Effector memory CD8-positive, alpha-beta T cell (primary cell): ENCODE measurements at regions not wholly inside any gene's neighbourhood (a gene's known extent, or its start where the extent isn't known, plus 50 kb on each side); places are given as distances from the start of the nearest gene placed in this dataset.
"Not testable (repeated sequence)": the region's sequence is repeated elsewhere in the genome, so short reads cannot be mapped to it uniquely, and the experiment has no call there.

Experiments used
- ATAC-seq: fragments of 150-1000 bp; cut with Tn5 transposase; replicated peaks from 2 replicates; pipeline ENCODE4 v1.10.0; 2021; ENCODE audit warnings: mild to moderate bottlenecking, moderate library complexity
- DNase-seq, 3 experiments: peaks; one replicate each; pipeline ENCODE4 v3.0.0; 2021
- H3K27ac Mint-ChIP-seq, 2 donors: one replicate each; pipeline ENCODE4 v1.8.0; 2022; ENCODE audit warnings: mild to moderate bottlenecking in 2 of 2, mixed read lengths in 2 of 2, moderate library complexity in 2 of 2
- H3K27me3 Mint-ChIP-seq, 2 donors: one replicate each; pipeline ENCODE4 v1.8.0; 2022; ENCODE audit warnings: mixed read lengths in 2 of 2
- H3K36me3 Mint-ChIP-seq: one replicate; pipeline ENCODE4 v1.8.0; 2022; ENCODE audit warnings: mild to moderate bottlenecking, moderate library complexity, mixed read lengths; ENCODE audit not compliant: insufficient read depth
- H3K4me1 Mint-ChIP-seq, 2 donors: one replicate each; pipeline ENCODE4 v1.8.0; 2022; ENCODE audit warnings: low read depth in 2 of 2, mixed read lengths in 2 of 2
- H3K4me3 Mint-ChIP-seq, 2 donors: one replicate each; pipeline ENCODE4 v1.8.0; 2022; ENCODE audit warnings: mild to moderate bottlenecking in 2 of 2, mixed read lengths in 2 of 2, moderate library complexity in 2 of 2
- H3K9me3 Mint-ChIP-seq, 2 donors: one replicate each; pipeline ENCODE4 v1.8.0; 2022; ENCODE audit warnings: mixed read lengths in 2 of 2

DNA sequence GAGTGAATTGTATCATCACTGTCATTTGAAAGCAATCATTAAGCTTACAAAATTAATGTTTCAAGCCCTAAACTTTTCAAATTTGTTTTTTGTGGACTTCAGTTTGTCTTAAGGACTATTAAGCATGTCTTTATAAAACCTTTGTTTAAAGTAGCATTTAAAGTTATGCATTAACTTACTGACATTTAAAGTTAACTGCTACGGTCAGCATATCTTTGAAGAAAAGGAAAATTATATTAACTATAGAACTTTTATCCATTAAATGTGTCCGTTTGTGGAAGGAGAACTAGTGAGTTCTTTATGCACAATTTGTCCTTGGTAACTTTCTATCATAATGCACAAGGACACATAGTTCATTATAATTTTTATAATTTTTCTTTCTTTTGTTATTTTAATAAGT, 103.4 kb downstream of the FANCF start:
- Mint-ChIP-seq H3K36me3 (no peaks in the 10 kb centered on the region), H3K9me3 (no peaks in the 10 kb centered on the region), H3K27me3 (no peaks in the 10 kb centered on the region), H3K4me1 (no peaks in the 10 kb centered on the region), H3K27ac (no peak overlapping the region), H3K4me3 (no peak overlapping the region)
- DNase-seq (no peak), ATAC-seq (no peak)

DNA sequence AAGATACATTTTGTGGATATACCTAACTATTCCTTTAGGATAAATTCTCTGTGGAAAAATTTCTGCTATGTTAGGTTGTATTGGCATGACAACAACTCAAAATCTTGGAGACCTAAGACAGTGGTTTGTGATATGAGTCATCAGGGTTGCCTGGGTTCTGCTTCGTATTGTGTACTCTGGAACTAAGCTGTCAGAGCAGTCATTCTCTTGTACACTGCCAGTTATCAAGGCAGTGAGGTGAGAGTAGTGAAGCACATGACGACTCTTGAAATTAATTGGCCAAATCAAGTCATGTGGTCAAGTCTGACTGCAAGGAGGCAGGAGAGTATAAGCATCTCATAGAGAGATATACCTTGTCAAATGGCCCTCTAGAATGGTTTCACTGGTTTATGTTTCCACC, 104.4 kb downstream of the FANCF start:
- Mint-ChIP-seq H3K4me1 (no peaks in the 10 kb centered on the region), H3K9me3 (no peaks in the 10 kb centered on the region), H3K36me3 (no peaks in the 10 kb centered on the region), H3K27ac (no peak overlapping the region), H3K4me3 (no peak overlapping the region), H3K27me3 (no peaks in the 10 kb centered on the region)
- ATAC-seq (no peak), DNase-seq (no peak)

DNA sequence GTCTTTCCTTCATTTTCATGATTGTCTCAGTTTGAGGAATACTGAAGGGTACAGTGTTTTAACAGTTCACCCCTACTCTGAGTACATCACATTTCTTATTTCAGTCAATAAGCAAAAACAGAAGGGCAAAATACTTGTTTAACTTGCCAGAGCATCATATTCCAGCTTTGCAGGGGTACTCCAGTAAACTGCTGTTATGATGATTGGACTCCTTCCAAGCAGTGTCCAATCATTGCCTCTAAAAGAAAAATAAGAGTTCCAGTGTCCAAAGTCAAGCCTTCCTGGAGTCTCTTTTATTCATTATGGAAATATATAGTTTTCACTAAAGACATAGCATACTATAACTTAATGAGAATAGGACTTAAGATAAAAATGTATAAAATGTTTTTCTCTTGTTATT, 105.1 kb downstream of the FANCF start:
- Mint-ChIP-seq H3K9me3 (no peaks in the 10 kb centered on the region), H3K27ac (no peak overlapping the region), H3K27me3 (no peaks in the 10 kb centered on the region), H3K4me1 (no peaks in the 10 kb centered on the region), H3K36me3 (no peaks in the 10 kb centered on the region), H3K4me3 (no peak overlapping the region)
- no peak for DNase-seq
- ATAC-seq, result no peak

DNA sequence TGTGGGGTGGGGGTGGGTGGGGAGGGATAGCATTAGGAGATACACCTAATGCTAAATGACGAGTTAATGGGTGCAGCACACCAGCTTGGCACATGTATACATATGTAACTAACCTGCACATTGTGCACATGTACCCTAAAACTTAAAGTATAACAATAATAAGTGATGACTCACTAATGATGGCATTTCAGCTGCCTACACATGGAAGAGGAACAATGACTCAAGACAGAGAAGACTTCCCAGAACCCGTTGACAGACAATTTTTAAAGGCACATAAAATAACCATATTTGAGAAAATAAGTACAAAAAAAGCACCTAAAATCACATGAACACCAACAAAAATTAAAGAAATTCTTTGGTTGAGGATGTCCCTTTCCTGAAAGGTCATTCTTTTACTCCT, 107.3 kb downstream of the FANCF start:
- H3K4me1 Mint-ChIP-seq, DNase-seq, H3K9me3 Mint-ChIP-seq, H3K4me3 Mint-ChIP-seq, ATAC-seq, H3K27ac Mint-ChIP-seq, H3K27me3 Mint-ChIP-seq, H3K36me3 Mint-ChIP-seq: not testable (repeated sequence)

DNA sequence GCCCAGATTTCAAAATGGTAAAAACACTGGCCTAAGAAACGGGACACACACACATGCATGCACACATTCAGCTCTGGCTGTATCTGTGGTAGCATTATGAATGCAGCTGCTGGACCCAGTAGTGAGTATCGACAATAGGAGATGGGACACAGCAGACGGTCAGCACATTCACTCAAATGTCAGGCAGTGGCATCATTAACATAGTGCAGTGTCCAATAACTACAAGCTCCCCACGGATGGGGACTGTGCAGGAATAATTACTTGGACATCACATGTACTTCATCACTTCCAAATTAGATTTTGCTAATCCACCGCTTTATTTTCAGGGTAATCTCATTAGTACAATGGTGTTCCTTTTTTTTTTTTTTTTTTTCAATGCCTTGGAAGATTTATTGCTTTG, 109.5 kb downstream of the FANCF start:
- Mint-ChIP-seq H3K36me3 (peaks cover 3% of the 10 kb centered on the region), H3K9me3 (no peaks in the 10 kb centered on the region), H3K4me1 (no peaks in the 10 kb centered on the region), H3K4me3 (no peak overlapping the region), H3K27me3 (peaks cover 5 to 25% of the 10 kb centered on the region in 2 donors), H3K27ac (no peak overlapping the region)
- ATAC-seq, result no peak
- DNase-seq, result no peak

DNA sequence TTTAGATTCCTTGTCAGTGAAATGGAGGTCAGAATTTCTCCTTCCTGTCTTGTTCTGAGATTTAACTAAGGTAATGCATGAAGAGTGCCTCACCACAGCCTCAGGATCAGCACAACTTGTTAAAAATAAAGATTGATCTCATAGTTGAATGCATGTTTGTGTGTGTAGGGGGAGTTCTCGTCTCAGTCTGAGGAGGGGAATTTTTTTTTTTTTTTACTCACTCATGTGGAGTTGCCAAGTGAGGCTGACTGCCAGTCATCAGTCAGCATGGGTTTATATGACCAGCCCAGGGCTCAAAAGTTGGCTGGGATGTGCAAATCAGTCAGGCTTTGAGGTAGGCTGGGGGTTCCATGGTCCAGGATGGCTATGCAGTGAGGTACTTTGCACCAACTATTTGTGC, 113.2 kb downstream of the FANCF start:
- ATAC-seq, result no peak
- Mint-ChIP-seq H3K9me3 (no peaks in the 10 kb centered on the region), H3K4me1 (no peaks in the 10 kb centered on the region), H3K4me3 (no peak overlapping the region), H3K27me3 (peaks cover 5 to 43% of the 10 kb centered on the region in 2 donors), H3K36me3 (peaks cover 3% of the 10 kb centered on the region), H3K27ac (no peak overlapping the region)
- DNase-seq, result no peak

DNA sequence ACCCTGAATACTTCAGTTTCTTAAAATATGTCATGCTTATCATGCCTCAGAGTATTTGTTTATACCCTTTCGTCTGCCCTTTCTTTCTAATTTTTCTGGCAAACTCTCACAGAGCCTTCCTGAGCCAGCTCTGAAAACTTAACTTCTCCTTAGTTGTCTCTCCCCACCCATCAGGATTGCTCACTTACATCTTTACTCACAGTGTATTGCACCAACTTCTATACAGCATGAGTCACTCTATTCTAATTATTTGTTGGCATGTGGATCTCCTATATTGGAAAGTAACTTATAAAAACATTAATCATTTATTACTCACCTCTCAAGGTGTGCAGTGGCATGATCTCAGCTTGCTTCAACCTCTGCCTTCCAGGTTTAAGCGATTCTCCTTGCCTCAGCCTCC, 114.9 kb downstream of the FANCF start:
- ATAC-seq, result no peak
- Mint-ChIP-seq H3K4me1 (no peaks in the 10 kb centered on the region), H3K9me3 (no peaks in the 10 kb centered on the region), H3K4me3 (no peak overlapping the region), H3K36me3 (peaks cover 3% of the 10 kb centered on the region), H3K27ac (no peak overlapping the region), H3K27me3 (peaks cover 5 to 43% of the 10 kb centered on the region in 2 donors)
- DNase-seq, result no peak

DNA sequence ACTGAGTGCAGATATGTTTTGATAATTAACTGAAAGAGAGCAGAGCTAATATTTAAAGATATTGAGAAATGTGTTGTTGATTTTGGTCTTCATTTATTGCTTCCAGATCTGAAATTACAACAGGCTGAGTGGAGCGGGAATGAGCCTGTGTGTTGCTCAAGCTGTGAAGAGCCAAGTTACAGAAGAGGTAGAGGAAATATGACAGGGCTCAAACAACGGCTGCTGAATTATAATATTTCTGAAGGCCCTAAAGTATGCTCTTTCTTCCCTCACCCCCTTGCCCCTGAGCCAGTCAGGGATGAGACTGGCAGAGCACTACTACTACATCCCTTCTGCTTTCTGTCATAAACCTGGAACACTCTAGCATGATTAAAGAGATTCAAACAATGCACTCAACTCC, 115.6 kb downstream of the FANCF start:
- no peak for ATAC-seq
- H3K27me3 Mint-ChIP-seq, result peaks cover 5 to 43% of the 10 kb centered on the region in 2 donors
- no peaks in the 10 kb centered on the region for H3K4me1 Mint-ChIP-seq
- no peak for DNase-seq
- H3K36me3 Mint-ChIP-seq, result peaks cover 2% of the 10 kb centered on the region
- H3K9me3 Mint-ChIP-seq, result no peaks in the 10 kb centered on the region
- no peak overlapping the region for H3K27ac Mint-ChIP-seq
- H3K4me3 Mint-ChIP-seq, result no peak overlapping the region

DNA sequence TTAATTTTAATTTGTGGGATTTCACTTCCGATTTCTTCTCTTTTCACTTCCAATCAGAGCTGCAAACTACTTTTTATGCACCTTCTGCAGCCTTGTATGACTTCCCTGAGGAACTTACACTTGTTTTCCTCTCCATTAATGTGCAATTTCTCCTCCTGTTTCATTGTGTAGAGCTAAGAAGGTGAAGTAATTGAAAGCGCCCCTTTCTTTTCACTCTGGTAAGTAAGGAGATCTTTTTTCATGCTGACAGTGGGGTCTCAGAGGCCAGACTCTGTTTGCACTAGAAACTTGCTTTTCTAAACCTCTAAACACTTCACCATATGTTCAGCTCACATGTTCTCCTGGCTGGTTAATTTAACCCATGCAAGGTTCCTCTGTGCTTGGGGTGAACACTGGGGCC, 117.0 kb downstream of the FANCF start:
- Mint-ChIP-seq H3K9me3 (no peaks in the 10 kb centered on the region), H3K27me3 (peaks cover 5 to 34% of the 10 kb centered on the region in 2 donors), H3K27ac (no peak overlapping the region), H3K4me3 (no peak overlapping the region), H3K36me3 (no peaks in the 10 kb centered on the region), H3K4me1 (no peaks in the 10 kb centered on the region)
- ATAC-seq (no peak), DNase-seq (no peak)

DNA sequence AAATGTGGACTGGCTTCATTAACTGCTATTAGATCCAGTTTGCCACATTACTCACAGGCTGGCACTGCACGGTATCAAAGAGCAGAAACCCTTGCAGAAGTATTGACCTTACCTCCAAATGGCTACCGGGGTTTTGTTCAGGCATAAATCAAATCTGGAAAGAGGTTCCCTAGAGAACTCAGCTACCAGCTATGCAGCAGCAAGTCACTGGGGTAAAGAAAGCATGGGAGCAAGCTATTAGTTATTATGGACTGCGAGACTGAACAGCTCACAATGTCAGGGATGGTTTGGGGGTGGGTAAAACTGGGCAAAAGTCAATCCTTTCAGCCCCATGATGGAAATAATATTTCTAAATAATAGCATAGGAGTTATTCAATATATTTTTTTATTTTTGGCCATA, 128.1 kb downstream of the FANCF start:
- Mint-ChIP-seq H3K9me3 (no peaks in the 10 kb centered on the region), H3K27me3 (no peaks in the 10 kb centered on the region), H3K4me1 (no peaks in the 10 kb centered on the region), H3K36me3 (no peaks in the 10 kb centered on the region), H3K27ac (no peak overlapping the region), H3K4me3 (no peak overlapping the region)
- no peak for DNase-seq
- ATAC-seq, result no peak

DNA sequence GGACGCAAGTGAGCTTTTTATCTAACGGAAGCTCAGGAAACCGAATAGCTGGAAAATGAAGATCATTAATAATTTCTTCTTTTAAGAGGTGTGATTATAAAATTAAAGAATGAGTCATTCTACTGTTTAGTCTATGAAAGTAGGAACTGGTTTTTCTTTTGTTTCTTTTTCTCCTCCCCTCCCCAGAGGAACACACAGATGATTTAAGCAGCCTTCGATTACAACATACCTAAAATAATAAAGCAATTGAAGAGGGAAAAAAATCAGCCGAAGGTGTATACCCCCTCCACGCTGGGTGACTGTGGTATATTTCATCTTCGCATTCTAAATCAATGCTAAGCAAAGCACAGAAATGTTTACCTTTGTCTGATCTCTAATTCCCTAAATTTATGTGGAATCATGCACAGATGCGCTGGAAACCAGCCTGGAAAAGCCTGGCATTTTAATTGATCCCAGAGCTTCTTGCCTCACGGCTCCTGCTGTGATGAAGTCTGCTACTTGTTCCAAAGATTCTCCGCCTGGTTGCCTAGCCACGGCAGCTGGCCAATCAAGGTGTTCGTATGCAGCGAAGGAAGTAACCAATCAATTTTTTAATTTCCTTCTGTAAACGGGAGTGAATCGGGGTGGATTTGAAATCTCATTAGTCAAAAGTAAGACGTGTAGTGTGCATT, 133.9 kb downstream of the FANCF start:
- no peaks in the 10 kb centered on the region for H3K27me3 Mint-ChIP-seq
- peaks cover 0 to 1% of the 10 kb centered on the region in 2 donors for H3K4me1 Mint-ChIP-seq
- no peak overlapping the region for H3K27ac Mint-ChIP-seq
- no peaks in the 10 kb centered on the region for H3K36me3 Mint-ChIP-seq
- no peak overlapping the region for H3K4me3 Mint-ChIP-seq
- DNase-seq (no peak), ATAC-seq (no peak)
- no peaks in the 10 kb centered on the region for H3K9me3 Mint-ChIP-seq

DNA sequence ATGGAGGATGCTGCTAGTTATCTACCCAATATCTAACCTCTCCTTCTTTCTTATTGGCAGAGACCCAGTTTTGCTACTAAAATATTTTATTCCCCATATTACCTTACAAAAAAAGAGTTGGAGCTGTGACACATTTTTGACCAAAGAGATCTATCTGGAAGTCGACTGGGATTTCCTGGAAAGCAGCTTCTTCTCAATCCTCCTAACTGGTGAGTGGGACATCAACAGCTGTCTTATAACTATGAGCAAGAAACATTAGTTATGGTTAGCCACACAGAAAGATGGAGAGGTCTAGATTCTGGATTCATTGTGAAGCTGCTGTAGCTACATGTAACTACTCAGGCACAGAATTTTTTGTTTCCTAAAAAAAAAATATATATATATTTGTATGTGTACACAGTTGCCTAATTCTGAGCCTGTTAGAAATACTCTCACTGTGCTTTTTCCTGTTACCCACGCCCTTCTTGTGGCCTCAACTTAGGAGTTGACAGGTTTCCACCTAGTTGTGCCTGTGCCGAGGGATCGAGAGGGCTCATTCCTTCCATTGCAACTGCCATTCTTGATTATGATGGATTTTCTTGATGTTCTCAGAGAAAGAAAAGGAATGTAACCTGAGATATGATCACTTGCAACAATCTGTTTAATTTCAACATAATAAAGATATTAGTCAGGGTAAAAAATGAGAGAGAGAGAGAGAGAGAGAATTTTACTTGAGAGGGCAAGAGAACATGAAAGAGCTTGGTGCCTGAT, 142.0 kb downstream of the SLC17A6 start:
- ATAC-seq (no peak), DNase-seq (no peak)
- H3K4me1 Mint-ChIP-seq, result no peaks in the 10 kb centered on the region
- H3K27me3 Mint-ChIP-seq, result no peaks in the 10 kb centered on the region
- H3K4me3 Mint-ChIP-seq, result no peak overlapping the region
- no peak overlapping the region for H3K27ac Mint-ChIP-seq
- no peaks in the 10 kb centered on the region for H3K36me3 Mint-ChIP-seq
- H3K9me3 Mint-ChIP-seq, result peaks cover 0 to 4% of the 10 kb centered on the region in 2 donors

DNA sequence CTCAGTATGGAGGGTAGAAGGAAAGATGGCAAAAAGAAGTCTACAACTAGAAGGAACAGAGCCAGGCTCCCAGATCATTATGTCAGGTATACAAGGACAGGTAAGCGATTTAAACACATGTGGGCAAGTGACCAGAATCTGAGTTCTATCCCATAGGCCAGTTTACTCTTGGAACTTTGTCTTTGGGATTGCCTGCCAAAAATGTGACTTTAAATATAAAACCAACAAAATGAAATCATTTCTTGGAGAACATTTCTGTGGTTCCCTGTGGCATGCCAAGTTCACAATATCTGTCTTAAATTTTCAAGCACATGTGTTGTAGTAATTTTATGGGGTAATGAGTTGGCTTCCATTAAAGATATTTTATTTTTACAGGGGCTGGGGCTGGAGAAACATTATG, 141.0 kb downstream of the SLC17A6 start:
- Mint-ChIP-seq H3K36me3 (no peaks in the 10 kb centered on the region), H3K27me3 (no peaks in the 10 kb centered on the region), H3K4me1 (no peaks in the 10 kb centered on the region), H3K4me3 (no peak overlapping the region), H3K9me3 (peaks cover 0 to 4% of the 10 kb centered on the region in 2 donors), H3K27ac (no peak overlapping the region)
- DNase-seq (no peak), ATAC-seq (no peak)

DNA sequence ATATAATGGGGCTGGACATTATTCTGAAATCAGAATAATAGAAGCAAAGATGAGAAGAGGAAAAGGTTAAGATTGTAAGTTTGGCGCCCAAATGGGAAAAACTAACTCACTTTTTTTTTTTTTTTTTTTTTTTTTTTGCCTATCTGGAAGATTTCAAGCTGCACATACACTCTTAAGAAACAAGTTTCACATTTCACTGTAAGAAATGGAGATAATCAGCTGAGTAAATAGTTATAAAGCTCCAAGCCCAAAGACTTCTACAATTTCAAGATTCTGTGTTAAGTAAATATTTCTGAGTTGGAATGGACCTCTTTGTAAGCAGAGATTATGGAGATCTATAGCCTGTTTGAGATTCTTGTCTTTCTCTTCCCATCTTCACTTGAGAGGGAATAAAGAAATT, 140.0 kb downstream of the SLC17A6 start:
- Mint-ChIP-seq H3K27ac (no peak overlapping the region), H3K4me3 (no peak overlapping the region), H3K27me3 (no peaks in the 10 kb centered on the region), H3K9me3 (peaks cover 0 to 4% of the 10 kb centered on the region in 2 donors), H3K36me3 (no peaks in the 10 kb centered on the region), H3K4me1 (no peaks in the 10 kb centered on the region)
- ATAC-seq, result no peak
- no peak for DNase-seq
